ENCODE measurements at regions not wholly inside any gene's neighbourhood (a gene's known extent, or its start where the extent isn't known, plus 50 kb on each side); places are given as distances from the start of the nearest gene placed in this dataset.

DNA sequence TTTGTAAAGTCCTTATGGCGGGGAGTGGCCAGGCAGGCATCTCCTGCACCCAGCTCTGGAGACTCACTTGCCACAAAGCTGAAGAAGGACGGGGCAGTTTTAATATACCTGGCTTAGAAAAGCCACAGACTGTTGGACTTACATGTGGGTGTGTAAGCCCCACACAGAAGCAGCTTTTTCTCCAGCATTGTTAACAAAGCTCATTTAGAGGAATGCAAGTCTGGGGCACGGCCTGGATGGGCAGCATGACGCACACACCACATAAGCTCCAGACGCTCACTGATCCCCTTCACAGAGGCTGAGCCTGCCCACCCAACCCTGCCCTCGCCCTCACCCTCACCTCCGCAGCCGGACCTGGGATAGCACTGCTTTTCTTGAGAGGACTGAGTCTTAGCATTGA lies 58.0 kb upstream of the PDE8B start:
- no peak for TF ChIP-seq CTCF (IDR thresholded peaks at IDR 0.05; ENCODE audit: control extremely low read depth, extremely low read depth)
- no peaks in the 10 kb centered on the region for H3K4me1 ChIP-seq (ENCODE audit: control insufficient read depth in 5 of 5, insufficient read depth in 5 of 5, low read length in 5 of 5)
- no peak overlapping the region for H3K4me3 ChIP-seq
- H3K27ac ChIP-seq (ENCODE audit: low read depth in 1 of 2, low read length in 1 of 2): no peak overlapping the region
- no peak for ATAC-seq (ENCODE audit: insufficient read depth, low FRiP score)
- H3K9ac ChIP-seq (ENCODE audit: insufficient read depth in 1 of 2, low read length in 2 of 2): no peak overlapping the region
- no peaks in the 10 kb centered on the region for H3K9me3 ChIP-seq (ENCODE audit: control insufficient read depth in 4 of 4, insufficient read depth in 3 of 4, low read length in 3 of 4)
- DNase-seq: no peak
- H3K36me3 ChIP-seq (ENCODE audit: control insufficient read depth in 4 of 4, insufficient read depth in 4 of 4, low read length in 4 of 4): no peaks in the 10 kb centered on the region
- no peaks in the 10 kb centered on the region for H3K27me3 ChIP-seq (ENCODE audit: control insufficient read depth in 3 of 3, insufficient read depth in 3 of 3, low read length in 2 of 3)
- WGBS, 2 donors: 91 to 96% methylated on average over 8 of the region's 8 CpGs

DNA sequence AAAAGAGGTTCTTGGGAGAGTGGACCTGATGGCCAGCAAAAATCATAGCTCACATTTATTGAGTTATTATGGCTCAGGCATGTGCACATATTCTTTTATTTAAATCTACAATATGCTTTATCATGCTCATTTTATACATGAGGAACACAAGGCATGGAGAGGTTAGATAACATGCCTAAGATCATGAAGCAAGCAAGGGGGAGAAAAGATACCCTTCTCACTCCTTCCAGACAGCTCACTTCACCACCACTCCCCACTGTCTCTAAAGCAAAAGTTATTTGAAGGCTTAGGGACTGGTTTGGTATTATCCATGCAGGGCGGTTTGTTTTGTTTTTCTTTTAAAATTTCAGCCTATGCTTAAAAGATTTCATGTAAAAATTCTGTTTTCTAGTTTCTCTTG lies 59.0 kb upstream of the PDE8B start:
- Histone ChIP-seq H3K36me3 (ENCODE audit: control insufficient read depth in 4 of 4, insufficient read depth in 4 of 4, low read length in 4 of 4) (no peaks in the 10 kb centered on the region), H3K4me3 (no peak overlapping the region), H3K27me3 (ENCODE audit: control insufficient read depth in 3 of 3, insufficient read depth in 3 of 3, low read length in 2 of 3) (no peaks in the 10 kb centered on the region), H3K9ac (ENCODE audit: insufficient read depth in 1 of 2, low read length in 2 of 2) (no peak overlapping the region), H3K27ac (ENCODE audit: low read depth in 1 of 2, low read length in 1 of 2) (no peak overlapping the region), H3K4me1 (ENCODE audit: control insufficient read depth in 5 of 5, insufficient read depth in 5 of 5, low read length in 5 of 5) (no peaks in the 10 kb centered on the region), H3K9me3 (ENCODE audit: control insufficient read depth in 4 of 4, insufficient read depth in 3 of 4, low read length in 3 of 4) (no peaks in the 10 kb centered on the region)
- WGBS, 2 donors: 96 to 100% methylated on average over 1 of the region's 1 CpG
- DNase-seq (no peak), ATAC-seq (ENCODE audit: insufficient read depth, low FRiP score) (no peak)
- no peak for TF ChIP-seq CTCF (IDR thresholded peaks at IDR 0.05; ENCODE audit: control extremely low read depth, extremely low read depth)

DNA sequence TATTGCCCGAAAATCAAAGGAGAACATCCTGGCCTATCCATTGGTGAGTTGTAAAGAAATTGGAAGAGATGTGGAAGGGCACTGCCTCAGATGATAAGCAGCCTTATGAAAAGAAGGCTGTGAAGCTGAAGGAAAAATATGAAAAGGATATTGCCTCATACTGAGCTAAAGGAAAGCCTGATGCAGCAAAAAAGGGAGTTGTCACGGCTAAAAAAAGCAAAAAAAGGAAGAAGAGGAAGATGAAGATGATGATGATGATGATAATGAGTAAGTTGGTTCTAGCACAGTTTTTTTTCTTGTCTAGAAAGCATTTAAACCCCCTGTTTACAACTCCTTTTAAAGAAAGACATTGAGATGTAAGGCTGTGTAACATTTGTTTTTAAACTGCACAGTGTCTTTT lies 59.8 kb upstream of the ZBED3 start:
- H3K4me1 ChIP-seq (ENCODE audit: control insufficient read depth in 5 of 5, insufficient read depth in 5 of 5, low read length in 5 of 5): peaks cover 0 to 4% (median 0%) of the 10 kb centered on the region in 5 donors
- WGBS, 2 donors: 65 to 83% methylated on average over 2 of the region's 2 CpGs

More for the DNA sequence above, 59.8 kb upstream of the ZBED3 start:
- H3K4me3 ChIP-seq: no peak overlapping the region
- no peak for ATAC-seq (ENCODE audit: insufficient read depth, low FRiP score)
- no peak for TF ChIP-seq CTCF (IDR thresholded peaks at IDR 0.05; ENCODE audit: control extremely low read depth, extremely low read depth)
- H3K36me3 ChIP-seq (ENCODE audit: control insufficient read depth in 4 of 4, insufficient read depth in 4 of 4, low read length in 4 of 4): no peaks in the 10 kb centered on the region
- H3K9me3 ChIP-seq (ENCODE audit: control insufficient read depth in 4 of 4, insufficient read depth in 3 of 4, low read length in 3 of 4): no peaks in the 10 kb centered on the region
- no peak overlapping the region for H3K9ac ChIP-seq (ENCODE audit: insufficient read depth in 1 of 2, low read length in 2 of 2)
- H3K27me3 ChIP-seq (ENCODE audit: control insufficient read depth in 3 of 3, insufficient read depth in 3 of 3, low read length in 2 of 3): no peaks in the 10 kb centered on the region
- H3K27ac ChIP-seq (ENCODE audit: low read depth in 1 of 2, low read length in 1 of 2): no peak overlapping the region
- DNase-seq: no peak
